NCI-H1930 (cell line): ENCODE measurements at regions not wholly inside any gene's neighbourhood (a gene's known extent, or its start where the extent isn't known, plus 50 kb on each side); places are given as distances from the start of the nearest gene placed in this dataset.
"Not testable (repeated sequence)": the region's sequence is repeated elsewhere in the genome, so short reads cannot be mapped to it uniquely, and the experiment has no call there.

Experiments used
- DNase-seq, 2 experiments: peaks; one replicate each; lab custom pipeline; 2025; lab: John Stamatoyannopoulos, UW

DNA sequence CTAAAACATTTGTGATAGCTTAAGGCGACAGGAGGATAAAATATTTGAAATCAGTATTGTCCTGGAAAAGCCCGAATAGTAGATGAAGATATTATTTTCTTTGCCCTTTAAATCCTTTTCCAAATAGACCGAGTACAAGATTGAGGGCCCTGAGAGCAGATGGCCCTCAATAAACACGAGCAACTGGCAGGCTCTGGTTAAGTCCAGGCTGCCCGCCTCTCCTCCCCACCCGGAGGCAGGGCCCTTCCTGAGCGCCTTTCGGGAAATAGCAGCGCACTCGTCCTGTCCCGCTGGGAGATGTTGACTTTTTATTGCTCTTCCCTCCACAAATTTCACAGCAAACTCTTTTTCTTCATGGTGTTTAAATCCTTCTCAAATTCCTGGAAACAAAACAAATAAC, 50.8 kb upstream of the MAX start:
- DNase-seq: no peak

DNA sequence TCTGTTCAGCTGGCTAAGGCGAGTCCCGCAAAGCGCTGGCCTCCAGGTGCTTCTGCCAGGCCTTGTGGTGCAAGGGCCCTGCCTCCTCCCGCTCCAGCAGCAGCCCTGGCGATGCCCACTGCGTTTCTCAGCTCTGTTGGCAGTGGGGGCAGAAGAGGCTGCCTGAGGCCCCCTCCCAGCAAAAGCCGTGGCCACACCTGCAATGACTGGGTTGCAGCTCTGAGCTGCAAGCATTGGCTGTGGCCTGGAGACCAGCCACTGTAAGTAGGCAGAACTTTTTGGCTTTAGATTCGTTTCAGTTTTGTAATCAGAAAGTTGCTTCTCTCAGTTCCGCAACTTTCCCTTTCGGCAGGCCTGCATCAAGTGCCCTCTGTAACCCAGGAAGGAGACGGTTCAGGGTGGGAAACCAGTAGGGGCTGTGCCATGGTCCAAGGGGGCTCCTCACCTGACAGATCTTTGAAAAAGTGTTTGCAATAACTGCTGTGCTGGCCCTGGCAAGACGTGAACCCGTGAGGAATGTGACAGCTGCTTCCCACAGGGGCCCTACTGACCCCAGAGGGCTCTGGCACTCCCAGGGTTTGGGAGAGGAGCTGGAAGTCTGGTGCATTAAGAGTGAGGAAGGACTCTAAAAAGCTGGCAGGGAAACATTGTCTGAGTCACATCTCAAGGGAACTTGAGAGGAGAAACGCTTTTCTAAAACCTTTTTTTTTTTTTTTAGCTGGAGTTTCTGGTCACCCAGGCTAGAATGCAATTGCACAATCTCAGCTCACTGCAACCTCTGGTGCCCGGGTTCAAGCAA, 54.5 kb upstream of the MAX start:
- no peak for DNase-seq

DNA sequence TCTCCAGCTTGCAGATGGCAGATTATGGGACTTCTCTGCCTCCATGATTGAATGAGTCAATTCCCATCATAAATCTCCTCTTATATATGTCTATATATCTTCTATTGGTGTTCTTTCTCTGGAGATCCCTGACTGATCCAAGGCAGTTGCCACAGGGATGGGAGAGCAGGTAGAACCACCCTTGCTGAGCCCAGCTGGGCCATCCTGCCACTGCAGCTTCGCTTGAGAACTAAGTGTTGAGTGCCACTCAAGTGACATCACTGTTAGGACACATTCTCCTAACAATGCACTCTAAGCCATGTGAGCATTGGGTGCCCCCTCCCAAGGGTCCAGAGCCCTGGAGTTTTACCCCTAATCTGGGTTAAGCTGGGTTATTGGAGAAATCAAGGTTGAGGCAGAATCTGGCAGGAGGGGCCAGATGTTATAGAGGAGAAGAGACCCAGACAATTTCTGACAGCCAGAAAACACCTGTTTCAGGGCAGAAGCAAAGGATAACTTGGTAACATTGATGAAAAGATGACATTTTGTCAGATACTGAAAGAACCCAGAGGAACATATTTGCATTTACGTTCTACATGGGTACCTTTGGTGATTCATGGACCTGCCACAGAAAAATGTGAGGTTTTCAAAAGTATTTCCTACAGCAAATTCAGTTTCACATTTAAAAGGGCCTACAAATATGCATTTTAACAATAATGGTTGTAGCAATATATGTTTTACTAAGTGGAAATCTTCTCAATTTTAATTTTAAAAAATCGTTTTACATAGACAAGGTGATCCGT, 57.2 kb upstream of the MAX start:
- no peak for DNase-seq

DNA sequence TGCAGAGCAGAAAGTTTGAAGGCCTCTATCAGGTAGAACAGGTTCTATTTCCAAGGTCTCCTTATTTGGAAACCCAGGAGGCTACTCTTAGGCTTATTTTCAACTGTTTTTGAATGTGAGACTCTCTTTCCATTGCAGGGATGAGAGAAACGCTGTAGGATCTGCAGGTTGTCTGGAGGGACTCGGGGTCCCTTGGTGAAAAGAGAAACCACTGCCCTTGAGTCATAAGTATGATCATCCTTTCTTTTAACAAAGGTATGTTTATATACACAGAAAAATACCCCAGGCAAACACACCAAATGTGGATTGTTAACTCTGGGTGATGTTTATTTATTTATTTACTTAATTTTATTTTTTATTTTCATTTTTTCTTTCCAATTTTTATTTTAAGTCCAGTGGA, 57.8 kb upstream of the MAX start:
- no peak for DNase-seq

DNA sequence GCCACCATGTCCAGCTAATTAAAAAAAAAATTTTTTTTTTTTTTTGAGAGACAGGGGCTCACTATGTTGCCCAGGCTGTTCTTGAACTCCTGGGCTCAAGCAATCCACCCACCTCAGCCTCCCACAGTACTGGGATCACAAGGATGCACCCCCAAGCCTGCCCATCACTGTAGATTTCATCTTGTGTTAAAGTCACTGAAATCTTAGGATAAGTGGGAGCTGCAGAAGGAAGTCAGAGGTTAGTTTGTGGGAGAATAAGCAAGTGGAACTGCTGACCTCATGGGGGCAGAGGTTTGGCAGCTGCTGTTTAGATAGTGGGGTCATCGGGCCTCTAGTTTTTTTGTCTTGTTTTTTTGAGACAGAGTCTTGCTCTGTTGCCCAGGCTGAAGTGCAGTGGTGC, 59.7 kb upstream of the MAX start:
- no peak for DNase-seq

DNA sequence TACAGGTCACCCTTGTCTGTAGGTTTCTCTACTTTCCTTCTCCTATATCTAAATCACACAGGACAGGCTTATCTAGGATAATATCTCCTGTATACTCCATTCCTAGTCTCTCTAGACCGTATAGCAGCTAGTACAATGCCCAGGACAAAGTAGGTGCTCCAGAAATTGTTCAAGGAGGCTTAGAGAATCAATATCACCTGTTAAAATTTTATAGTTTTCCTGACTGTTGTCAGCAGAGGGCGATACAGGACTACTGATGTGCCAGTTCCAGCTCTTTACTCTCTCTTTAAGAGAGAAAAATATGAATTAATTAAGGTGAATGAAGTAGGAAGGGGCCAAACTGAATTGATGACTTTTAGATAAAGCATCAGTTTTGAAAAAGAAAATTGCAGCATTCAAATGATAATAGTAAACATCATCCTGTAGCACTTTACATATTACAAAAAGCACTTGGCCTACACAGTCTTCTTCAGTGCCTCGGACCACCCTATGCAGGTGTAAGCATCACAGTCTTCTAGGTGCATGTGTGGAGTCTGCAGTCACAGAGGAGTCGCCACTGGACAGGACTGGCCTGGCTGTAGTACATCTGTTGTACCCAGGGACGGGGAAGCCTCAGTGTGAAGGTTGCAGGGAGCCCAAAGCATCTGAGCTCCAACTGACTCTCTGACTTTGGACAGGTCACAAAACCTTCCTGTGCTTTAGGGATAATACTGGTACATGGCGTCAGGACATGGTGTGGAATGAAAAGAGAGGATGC, 61.9 kb upstream of the MAX start:
- DNase-seq: peak in 1 of 2 experiments; percentile 39

DNA sequence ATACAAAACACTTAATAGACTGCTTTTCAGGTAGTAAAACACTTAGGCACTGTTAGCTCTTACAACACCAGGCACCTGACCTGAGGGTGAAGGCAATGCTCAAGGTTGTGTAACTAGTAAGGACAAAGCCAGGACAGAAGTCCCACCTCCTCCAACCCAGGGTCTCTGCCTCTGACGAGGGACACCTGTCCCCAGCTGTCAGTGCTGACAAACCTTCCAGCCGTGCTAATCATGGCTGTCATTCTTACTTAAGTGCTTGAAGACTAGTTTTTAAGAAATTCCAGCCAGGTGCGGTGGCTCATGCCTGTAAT, 62.5 kb upstream of the MAX start:
- no peak for DNase-seq

DNA sequence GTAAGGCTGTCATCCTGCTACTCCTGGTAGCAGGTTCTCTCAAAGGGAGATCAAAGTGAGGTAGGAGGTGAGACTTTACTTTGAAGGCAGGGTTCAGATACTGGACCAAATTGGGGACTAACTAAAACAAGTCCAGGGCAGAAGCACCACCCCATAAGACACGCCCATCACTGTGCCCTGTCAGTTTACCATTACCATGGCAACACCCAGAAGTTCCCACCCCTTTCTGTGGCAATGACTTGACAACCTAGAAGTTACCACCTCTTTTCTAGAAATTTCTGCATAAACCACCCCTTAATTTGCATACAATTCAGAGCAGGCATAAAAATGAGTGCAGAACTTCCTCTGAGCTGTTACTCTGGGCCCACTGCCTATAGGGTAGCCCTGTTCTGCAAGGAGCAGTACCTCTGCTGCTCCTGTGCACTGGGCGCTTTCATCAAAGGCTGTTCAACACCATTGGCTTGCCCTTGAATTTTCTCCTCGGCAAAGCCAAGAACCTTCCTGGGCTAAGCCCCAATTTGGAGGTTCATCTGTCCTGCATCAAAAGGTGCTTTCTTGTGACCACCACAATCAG, 64.8 kb upstream of the MAX start:
- no peak for DNase-seq

DNA sequence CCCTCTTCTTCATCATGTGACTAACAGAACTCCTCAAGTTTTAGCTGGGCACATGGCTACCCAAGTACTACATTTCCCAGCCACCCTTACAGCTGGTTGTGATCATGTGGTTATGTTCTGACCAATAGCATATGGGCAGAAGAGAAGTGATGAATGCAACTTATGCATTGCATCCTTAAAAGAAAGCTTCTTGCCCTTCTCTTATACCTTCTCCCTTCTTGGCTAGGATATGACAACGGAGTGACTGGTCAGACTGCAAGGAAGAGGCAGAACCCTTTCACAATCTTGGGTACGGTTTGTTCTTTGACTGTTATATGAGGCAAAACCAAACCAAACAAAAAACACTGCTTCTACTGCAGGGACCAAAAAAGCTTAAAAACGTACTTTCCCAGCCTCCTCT, 66.5 kb upstream of the MAX start:
- DNase-seq: no peak

DNA sequence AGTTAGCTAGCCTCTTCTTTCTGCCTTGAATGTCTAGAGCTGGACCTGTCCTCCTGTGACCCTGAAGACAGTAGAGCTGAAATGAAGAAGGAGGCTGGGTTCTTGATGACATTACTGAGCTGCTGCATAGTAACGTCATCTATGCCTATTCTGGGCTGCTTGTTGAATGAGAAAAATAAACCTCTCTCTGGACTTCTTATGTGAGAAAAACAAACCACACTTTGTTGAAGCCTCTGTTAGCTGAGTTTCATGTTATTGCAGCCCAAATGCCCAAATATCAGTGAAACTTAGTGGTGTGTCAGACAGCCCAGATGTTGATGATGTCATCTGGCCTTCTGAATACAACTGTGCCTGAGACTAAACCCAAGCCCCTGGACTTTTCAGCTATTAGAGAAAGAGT, 67.0 kb upstream of the MAX start:
- no peak for DNase-seq

DNA sequence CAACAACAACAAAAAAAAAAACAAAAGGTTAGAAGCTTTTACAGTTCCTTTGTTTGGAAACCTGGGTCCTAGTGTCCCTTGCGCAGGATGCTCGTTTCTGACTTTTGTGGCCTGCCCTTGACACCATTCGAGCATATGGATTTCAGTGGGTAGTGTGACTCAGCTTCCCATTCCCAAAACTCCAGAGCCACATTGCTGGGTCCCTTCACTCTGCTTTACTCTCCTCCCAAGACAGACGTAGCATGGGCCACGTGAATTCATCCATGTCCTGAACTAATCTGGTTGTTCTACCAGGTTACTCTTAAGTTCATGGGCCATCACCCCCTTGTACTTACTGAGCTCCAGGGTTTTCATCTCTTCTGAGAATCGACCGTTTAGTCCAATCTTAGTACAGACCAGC, 68.0 kb upstream of the MAX start:
- no peak for DNase-seq

DNA sequence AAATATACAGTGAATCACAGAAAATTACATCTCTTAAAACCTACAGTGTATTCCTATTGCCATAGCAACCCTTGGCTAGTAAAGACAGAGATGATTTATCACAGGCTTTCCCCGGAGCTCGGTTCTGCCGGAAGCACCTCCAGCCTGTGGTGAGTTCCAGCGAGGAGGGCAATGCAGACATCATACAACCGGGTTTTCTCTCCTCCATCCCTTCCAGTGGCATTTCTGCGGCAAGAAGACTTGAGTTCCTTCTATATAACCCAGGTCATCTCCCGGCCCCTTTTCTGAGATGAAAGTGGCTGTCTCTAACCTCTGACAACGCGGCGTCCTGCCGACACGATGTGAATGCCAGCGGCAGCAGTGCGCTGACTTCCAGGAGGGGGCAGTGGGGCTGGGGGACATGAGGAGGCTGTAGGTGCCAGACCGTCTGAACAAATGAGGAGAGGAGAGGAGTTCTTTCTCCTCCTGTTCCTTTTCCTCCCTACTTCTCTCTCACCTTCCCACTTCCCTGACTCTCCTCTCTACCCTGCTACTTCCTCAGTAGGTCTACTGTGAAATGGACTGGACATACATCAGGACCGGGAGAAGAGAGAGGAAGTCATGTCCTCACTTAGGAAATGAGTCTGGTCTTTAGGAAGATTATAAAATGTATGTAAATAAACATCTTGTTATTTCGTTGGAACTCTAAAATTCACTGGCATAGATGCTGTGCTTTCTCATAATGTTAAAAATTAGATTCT, 68.6 kb upstream of the MAX start:
- no peak for DNase-seq

DNA sequence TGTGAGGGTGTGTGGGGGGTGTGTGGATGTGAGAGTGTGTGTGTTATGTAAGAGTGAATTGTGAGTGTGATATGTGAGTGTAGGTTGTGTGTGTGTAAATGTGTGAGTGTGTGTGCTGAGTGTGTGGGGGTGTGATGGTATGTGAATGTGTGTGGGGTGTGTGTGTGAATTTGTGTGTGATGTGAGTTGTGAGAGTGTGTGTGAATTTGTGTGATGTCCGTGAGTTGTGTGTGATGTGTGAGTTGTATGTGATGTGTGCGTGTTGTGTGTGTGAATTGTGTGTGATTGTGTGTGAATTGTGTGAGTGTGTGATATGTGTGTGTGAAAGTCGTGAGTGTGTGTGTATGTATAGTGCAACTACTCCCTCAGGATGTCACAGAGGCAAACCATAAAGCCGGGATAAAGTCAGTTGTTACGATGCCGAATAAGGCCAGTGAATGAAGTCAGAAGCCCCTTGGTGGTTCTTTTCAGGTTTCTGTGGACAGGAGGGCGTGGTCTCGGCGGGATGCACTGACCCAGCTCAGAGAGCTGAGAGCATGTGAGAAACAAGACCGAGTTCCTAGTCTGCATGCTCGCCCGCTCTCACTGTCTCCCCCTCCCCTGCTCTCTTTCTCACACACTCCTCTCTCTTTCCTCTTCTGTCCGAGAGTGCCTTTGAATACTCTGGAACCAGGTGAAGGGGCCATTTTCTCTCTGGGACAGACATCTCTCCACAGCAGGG, 71.8 kb upstream of the MAX start:
- DNase-seq: no peak

DNA sequence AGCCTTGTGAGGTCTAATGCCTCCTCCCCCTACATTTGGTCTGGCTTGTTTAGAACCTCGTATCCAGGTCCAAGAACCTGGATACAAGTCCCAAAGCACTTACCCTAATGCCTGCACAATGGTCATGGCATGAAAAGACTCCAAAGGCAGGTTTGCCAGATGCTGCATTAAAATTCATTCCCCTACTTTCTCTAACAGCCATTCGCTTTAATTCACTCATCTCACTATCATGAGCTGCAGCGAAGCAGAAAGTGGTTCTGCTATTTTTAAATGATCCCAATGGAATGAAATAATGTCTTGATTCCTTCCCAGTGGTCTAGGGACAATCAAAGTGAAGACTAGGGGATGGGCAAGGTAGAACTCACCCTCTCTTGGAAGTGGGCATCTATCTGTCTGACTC, 72.5 kb upstream of the MAX start:
- no peak for DNase-seq

DNA sequence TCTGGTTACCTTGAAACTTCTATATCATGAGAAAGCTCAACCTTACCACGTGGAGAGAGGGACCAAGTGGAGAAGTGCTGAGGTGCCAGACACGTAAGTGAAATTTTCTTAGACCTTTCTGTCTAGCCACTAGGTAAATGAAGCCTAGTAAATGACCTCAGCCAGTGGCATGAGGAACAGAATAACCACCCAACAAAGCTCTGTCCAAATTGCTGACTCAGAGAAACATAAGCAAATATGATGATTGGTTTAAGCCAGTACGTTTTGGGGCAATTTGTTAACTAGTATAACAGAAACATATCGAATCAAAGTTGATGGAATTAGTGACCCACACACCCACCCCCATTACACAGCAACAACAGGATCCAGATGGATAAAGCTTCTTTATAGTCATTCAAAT, 75.2 kb upstream of the MAX start:
- no peak for DNase-seq

DNA sequence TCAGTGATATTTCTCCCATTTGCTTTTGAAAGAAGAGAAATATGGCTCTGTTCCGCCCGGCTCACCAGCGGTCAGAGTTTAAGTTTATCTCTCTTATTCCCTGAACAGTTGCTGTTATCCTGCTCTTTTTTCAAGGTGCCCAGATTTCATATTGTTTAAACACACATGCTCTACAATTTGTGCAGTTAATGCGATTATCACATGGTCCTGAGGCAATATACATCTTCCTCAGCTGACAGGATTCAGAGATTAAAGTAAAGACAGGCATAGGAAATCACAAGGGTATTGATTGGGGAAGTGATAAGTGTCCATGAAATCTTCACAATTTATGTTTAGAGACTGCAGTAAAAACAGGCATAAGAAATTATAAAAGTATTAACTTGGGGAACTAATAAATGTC, 76.9 kb upstream of the MAX start:
- not testable (repeated sequence) for DNase-seq

DNA sequence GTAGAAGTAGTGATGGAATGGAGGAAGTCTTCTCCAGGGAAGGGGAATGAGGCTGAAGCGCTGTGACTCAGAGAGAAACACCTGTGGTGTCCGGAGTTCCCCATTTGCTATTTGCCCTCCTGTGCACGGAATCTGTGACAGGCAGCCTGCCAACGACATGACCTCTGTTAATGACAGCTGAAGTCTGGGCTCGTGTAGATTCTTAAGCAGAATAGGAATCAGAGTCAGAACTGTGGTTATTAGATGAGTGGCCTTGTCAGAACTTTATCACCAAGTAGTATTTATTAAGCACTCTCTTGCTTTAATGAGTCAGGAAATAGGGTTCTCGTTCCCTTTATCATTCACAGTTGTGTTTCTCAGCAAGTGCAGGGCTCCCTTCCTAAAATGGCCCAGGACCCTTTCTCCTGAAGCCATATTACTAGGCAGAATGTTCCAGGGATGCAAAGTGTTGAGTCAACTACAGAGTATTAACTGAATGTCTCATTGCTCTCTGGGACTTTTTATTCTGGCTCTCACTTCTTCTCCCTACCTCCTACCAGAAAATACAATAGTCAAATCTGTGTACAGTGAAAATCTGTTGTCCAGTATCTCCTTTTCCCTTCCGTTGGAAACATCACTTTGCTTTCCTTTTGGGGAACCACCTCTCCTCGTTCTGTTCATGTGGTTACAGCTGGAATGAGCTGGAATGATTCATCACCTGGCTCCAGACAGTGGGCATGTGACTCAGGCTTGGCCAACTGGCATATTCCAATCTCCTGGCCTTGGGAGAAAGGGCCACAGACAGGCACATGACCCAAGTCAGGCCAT, 77.8 kb upstream of the MAX start:
- DNase-seq: no peak

DNA sequence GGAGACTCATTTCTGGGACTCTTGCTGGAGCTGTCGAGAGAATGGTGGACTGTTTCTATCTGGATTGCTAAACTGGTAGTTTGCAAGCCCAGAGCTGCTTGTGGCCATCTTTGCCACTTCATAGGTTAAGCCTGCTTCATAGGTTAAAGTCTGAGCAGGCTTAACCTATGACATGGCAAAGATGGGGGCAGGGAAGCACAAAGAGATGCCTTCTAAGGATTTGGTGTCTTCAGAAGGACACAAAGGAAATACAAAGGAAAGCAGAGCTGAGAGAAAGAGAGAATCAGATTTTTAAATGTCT, 78.4 kb upstream of the MAX start:
- DNase-seq: no peak

DNA sequence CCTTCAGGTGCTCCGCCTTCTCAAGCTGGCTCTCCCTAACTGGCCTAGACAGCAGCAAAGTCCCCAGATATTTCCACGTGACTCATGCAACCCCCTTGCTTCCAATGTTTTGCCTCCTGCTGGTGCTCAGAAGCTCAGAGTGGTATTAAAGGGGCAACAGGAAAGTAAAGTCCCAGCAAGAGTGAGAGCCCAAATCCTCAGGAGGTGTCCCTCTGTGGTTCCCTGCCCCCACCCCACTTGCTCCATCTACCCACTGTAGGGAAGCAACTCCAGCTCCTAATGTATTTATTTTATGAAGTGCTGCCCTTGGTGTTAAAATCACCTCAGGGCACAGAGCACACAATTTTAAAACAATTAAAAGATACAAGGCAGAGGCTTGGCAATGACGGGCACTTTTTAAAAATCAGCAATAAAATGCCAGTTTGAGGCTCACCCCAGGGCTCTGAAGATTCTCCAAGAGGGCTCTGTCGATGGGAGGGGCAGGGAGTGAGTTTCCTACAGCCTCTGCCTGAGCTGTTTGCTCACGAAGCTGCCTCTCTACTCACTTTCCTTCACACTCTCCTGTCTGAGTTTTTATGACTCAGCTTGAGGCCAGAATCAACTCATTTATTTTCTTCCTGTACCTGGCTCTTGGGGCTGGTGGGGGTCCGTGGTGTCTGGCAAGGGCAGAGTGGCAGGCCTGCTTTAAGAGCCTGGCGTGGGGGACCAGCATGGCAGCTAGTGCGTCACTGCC, 81.9 kb upstream of the MAX start:
- no peak for DNase-seq

DNA sequence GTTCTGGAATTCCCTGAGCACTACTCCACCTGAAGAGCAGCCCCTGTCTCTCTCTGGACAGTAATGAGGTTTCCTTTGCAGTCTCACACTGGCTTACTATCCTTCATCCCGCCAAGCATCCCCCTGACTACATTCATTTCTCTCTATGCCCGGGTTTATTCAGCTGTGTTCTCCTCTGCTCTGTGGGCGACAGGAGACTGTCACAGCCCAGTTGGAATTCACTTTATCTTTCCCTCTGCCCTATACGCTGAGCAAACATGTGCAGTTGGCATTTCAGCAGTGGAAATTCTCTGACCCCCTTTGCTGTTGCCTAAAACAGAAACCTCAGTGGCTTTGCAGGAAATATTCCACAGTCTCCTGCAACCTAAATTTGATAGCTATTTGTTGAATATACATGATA, 83.5 kb upstream of the MAX start:
- no peak for DNase-seq
